H1 (cell line): ENCODE measurements at regions not wholly inside any gene's neighbourhood (a gene's known extent, or its start where the extent isn't known, plus 50 kb on each side); places are given as distances from the start of the nearest gene placed in this dataset.

Experiments used
- CTCF ChIA-PET: fragments of 300-600 bp; sonication (Branson Sonifier 250); formaldehyde crosslinking; loops from one replicate; lab custom pipeline; 2021; ENCODE audit not compliant: partially characterized antibody; lab: Charles Lee
- POLR2A ChIA-PET: fragments of 300-600 bp; sonication (Branson Sonifier 250); formaldehyde crosslinking; loops from one replicate; lab custom pipeline; 2021; ENCODE audit warnings: inconsistent platforms; ENCODE audit not compliant: partially characterized antibody; lab: Charles Lee
- DNase-seq, 2 experiments: peaks; one replicate each; pipeline versions ENCODE4 v3.0.0 to v3.0.0-alpha.2; 2010 to 2022; ENCODE audit warnings: low spot score in 2 of 2, low read depth in 1 of 2, mixed read lengths in 1 of 2
- FAIRE-seq: peaks from 2 replicates; lab custom pipeline; 2011; peaks lifted over from hg19 to GRCh38; lab: Jason Lieb, UNC
- H2AFZ ChIP-seq: 2 replicates; pipeline ENCODE4 v1.8.1; 2012; ENCODE audit warnings: low read length, inconsistent platforms
- H2AK5ac ChIP-seq: 2 replicates; pipeline ENCODE4 v1.6.1; 2013; ENCODE audit warnings: low read depth, low read length
- H2BK120ac ChIP-seq: replicated peaks from 2 replicates; pipeline ENCODE3; 2013; ENCODE audit warnings: low read depth, low read length, inconsistent platforms
- H2BK12ac ChIP-seq: 2 replicates; pipeline ENCODE4 v1.6.1; 2013; ENCODE audit warnings: low read depth, low read length
- H2BK15ac ChIP-seq: 2 replicates; pipeline ENCODE4 v1.6.1; 2013; ENCODE audit warnings: low read length
- H2BK20ac ChIP-seq: 2 replicates; pipeline ENCODE4 v1.6.1; 2013; ENCODE audit warnings: low read length
- H2BK5ac ChIP-seq: 2 replicates; pipeline ENCODE4 v1.6.1; 2013; ENCODE audit warnings: low read depth, low read length
- H3K14ac ChIP-seq: 2 replicates; pipeline ENCODE4 v1.6.1; 2013; ENCODE audit warnings: inconsistent platforms; ENCODE audit not compliant: insufficient read length
- H3K18ac ChIP-seq: 2 replicates; pipeline ENCODE4 v1.6.1; 2013; ENCODE audit warnings: low read length; ENCODE audit errors: extremely low read depth
- H3K23ac ChIP-seq: 2 replicates; pipeline ENCODE4 v1.6.1; 2013; ENCODE audit warnings: inconsistent platforms; ENCODE audit not compliant: insufficient read length
- H3K23me2 ChIP-seq: 2 replicates; pipeline ENCODE4 v1.6.1; 2013; ENCODE audit warnings: low read depth, low read length
- H3K27ac ChIP-seq: 2 replicates; pipeline ENCODE4 v1.6.1; 2011; ENCODE audit warnings: low read depth, low read length, inconsistent platforms
- H3K27me3 ChIP-seq, 4 experiments: replicated peaks in 1 of 4; 1 replicate in 1 of 4; 2 replicates in 3 of 4; pipeline versions ENCODE4 v1.6.1 to v1.8.1; 2011 to 2013; ENCODE audit warnings: low read length in 3 of 4, mild to moderate bottlenecking in 3 of 4, inconsistent platforms in 2 of 4, mixed read lengths in 2 of 4, moderate library complexity in 1 of 4; ENCODE audit not compliant: control insufficient read depth in 3 of 4, insufficient read depth in 3 of 4; ENCODE audit errors: extremely low read depth in 1 of 4
- H3K36me3 ChIP-seq, 4 experiments: 2 replicates each; pipeline versions ENCODE4 v1.6.1 to v1.8.1; 2011 to 2013; ENCODE audit warnings: mild to moderate bottlenecking in 4 of 4, low read length in 3 of 4, moderate library complexity in 2 of 4, control low read depth in 1 of 4, inconsistent platforms in 1 of 4; ENCODE audit not compliant: insufficient read depth in 4 of 4, control insufficient read depth in 2 of 4
- H3K4ac ChIP-seq: replicated peaks from 2 replicates; pipeline ENCODE3; 2013; ENCODE audit warnings: low read length, low read depth, mixed read lengths, inconsistent platforms; ENCODE audit not compliant: insufficient read length
- H3K4me1 ChIP-seq, 4 experiments: replicated peaks in 1 of 4; 1 replicate in 1 of 4; 2 replicates in 3 of 4; pipeline versions ENCODE4 v1.6.1 to v1.8.1; 2011 to 2013; ENCODE audit warnings: low read length in 3 of 4, inconsistent platforms in 2 of 4, mixed read lengths in 1 of 4; ENCODE audit not compliant: insufficient read depth in 4 of 4, control insufficient read depth in 3 of 4
- H3K4me2 ChIP-seq, 2 experiments: 2 replicates each; pipeline versions ENCODE4 v1.6.1 to v1.8.1; 2011 to 2013; ENCODE audit warnings: low read depth in 2 of 2, low read length in 2 of 2, control low read depth in 1 of 2, inconsistent platforms in 1 of 2, mild to moderate bottlenecking in 1 of 2; ENCODE audit not compliant: insufficient read depth in 1 of 2
- H3K4me3 ChIP-seq, 4 experiments: fragments of 200-600, 300-600 bp in 1 of 4; sonication (generic), shearing (Covaris generic), sonication (Bioruptor Twin) in 1 of 4; 2 replicates each; pipeline versions ENCODE4 v1.5.1 to v1.8.1; 2011 to 2016; ENCODE audit warnings: low read length in 4 of 4, low read depth in 3 of 4, control low read depth in 2 of 4, inconsistent platforms in 2 of 4, mild to moderate bottlenecking in 2 of 4, mixed read lengths in 1 of 4, moderate library complexity in 1 of 4; ENCODE audit not compliant: insufficient read depth in 2 of 4; ENCODE audit errors: extremely low read depth in 1 of 4
- H3K56ac ChIP-seq: replicated peaks from 2 replicates; pipeline ENCODE3; 2013; ENCODE audit warnings: low read depth, mild to moderate bottlenecking, mixed read lengths, low read length, inconsistent platforms; ENCODE audit not compliant: insufficient read length
- H3K79me1 ChIP-seq: 2 replicates; pipeline ENCODE4 v1.6.1; 2013; ENCODE audit warnings: low read depth, low read length, control low read depth
- H3K79me2 ChIP-seq, 2 experiments: 2 replicates each; pipeline versions ENCODE4 v1.6.1 to v1.8.1; 2012 to 2013; ENCODE audit warnings: low read length in 2 of 2, mild to moderate bottlenecking in 2 of 2, inconsistent platforms in 1 of 2; ENCODE audit not compliant: insufficient read depth in 2 of 2, control insufficient read depth in 1 of 2
- H3K9ac ChIP-seq, 4 experiments: replicated peaks in 1 of 4; 1 replicate in 1 of 4; 2 replicates in 3 of 4; pipeline versions ENCODE4 v1.6.1 to v1.8.1; 2011 to 2013; ENCODE audit warnings: low read depth in 3 of 4, low read length in 3 of 4, control low read depth in 2 of 4, mild to moderate bottlenecking in 2 of 4, moderate library complexity in 2 of 4, inconsistent platforms in 1 of 4; ENCODE audit errors: extremely low read depth in 1 of 4
- H3K9me3 ChIP-seq, 2 experiments: 2 replicates each; pipeline versions ENCODE4 v1.6.1 to v1.8.1; 2012 to 2013; ENCODE audit warnings: mild to moderate bottlenecking in 2 of 2, moderate library complexity in 2 of 2, control low read depth in 1 of 2, inconsistent platforms in 1 of 2, low read depth in 1 of 2, low read length in 1 of 2, mixed read lengths in 1 of 2; ENCODE audit not compliant: insufficient read depth in 2 of 2
- H4K20me1 ChIP-seq, 2 experiments: replicated peaks in 1 of 2; 2 replicates each; pipeline versions ENCODE3 to v1.8.1; 2011 to 2013; ENCODE audit warnings: inconsistent platforms in 2 of 2, low read length in 2 of 2, mild to moderate bottlenecking in 1 of 2; ENCODE audit not compliant: insufficient read depth in 2 of 2, control insufficient read depth in 1 of 2
- H4K5ac ChIP-seq: 2 replicates; pipeline ENCODE4 v1.6.1; 2013; ENCODE audit warnings: low read length, low read depth, mixed read lengths, inconsistent platforms; ENCODE audit not compliant: insufficient read length
- H4K8ac ChIP-seq: 2 replicates; pipeline ENCODE4 v1.8.0; 2013; ENCODE audit warnings: mild to moderate bottlenecking, moderate library complexity, low read length, inconsistent platforms; ENCODE audit not compliant: insufficient read depth; ENCODE audit errors: extremely low read depth
- H4K91ac ChIP-seq: replicated peaks from 2 replicates; pipeline ENCODE3; 2013; ENCODE audit warnings: low read length, mixed read lengths, inconsistent platforms; ENCODE audit not compliant: insufficient read length
- E2F6 ChIP-seq: IDR thresholded peaks from 2 replicates; pipeline ENCODE4 v1.6.1; 2012; ENCODE audit warnings: inconsistent platforms
- WGBS, 2 experiments: shearing (Covaris generic) in 1 of 2; methylation state at CpG; one replicate each; pipeline versions ENCODE4 v1.1.6 to v1.1.7; 2013 to 2015; ENCODE audit warnings: low lambda C conversion rate in 2 of 2, mixed read lengths in 2 of 2, inconsistent platforms in 1 of 2, low coverage in 1 of 2, missing lambda C conversion rate in 1 of 2; ENCODE audit not compliant: insufficient replicate concordance in 2 of 2, insufficient coverage in 1 of 2, insufficient read length in 1 of 2; ENCODE audit errors: extremely low coverage in 1 of 2, missing lambda C conversion rate in 1 of 2; 5-methylcytosine and 5-hydroxymethylcytosine counted together

GRCh38 chr18:47412924-47413323 is 161.5 kb upstream of the SKOR2 start:
- no peak overlapping the region for H3K23ac ChIP-seq
- no peak overlapping the region for H4K91ac ChIP-seq
- H2AK5ac ChIP-seq: no peak overlapping the region
- H3K56ac ChIP-seq: no peak overlapping the region
- H3K18ac ChIP-seq: no peak overlapping the region
- DNase-seq: no peak
- H4K5ac ChIP-seq: no peak overlapping the region
- H3K23me2 ChIP-seq: peaks cover 1% of the 10 kb centered on the region; the same call in 1 of the 2 replicates
- H2BK12ac ChIP-seq: no peak overlapping the region
- H3K36me3 ChIP-seq: no peaks in the 10 kb centered on the region
- no peaks in the 10 kb centered on the region for H3K9me3 ChIP-seq
- no peak for FAIRE-seq
- no peak overlapping the region for H3K4ac ChIP-seq
- H2BK20ac ChIP-seq: no peak overlapping the region
- no peak overlapping the region for H2AFZ ChIP-seq
- H3K14ac ChIP-seq: no peak overlapping the region
- no peak overlapping the region for H2BK15ac ChIP-seq
- H4K20me1 ChIP-seq: no peaks in the 10 kb centered on the region
- H3K9ac ChIP-seq: no peak overlapping the region
- peaks cover 0 to 4% (median 2%) of the 10 kb centered on the region in 4 experiments; a peak in 2 of 7 replicates for H3K4me1 ChIP-seq
- H3K79me2 ChIP-seq: no peaks in the 10 kb centered on the region
- WGBS, 2 experiments: 94% methylated on average over 1 of the region's 1 CpG; no CpG with 5 or more reads in 1 of the 2 experiments
- ChIA-PET POLR2A (no interaction called here), CTCF (interaction anchor here (5.5 kb wide), 1 partner anchor 16 kb away, joined by 28 read pairs; no protein-coding TSS in a partner anchor)
- H4K8ac ChIP-seq: no peak overlapping the region
- no peak overlapping the region for H3K27ac ChIP-seq
- H2BK5ac ChIP-seq: no peak overlapping the region
- no peaks in the 10 kb centered on the region for H3K79me1 ChIP-seq
- no peak overlapping the region for H2BK120ac ChIP-seq
- H3K4me3 ChIP-seq: no peak overlapping the region
- H3K4me2 ChIP-seq: no peak overlapping the region
- peaks cover 0 to 9% (median 7%) of the 10 kb centered on the region in 4 experiments; a peak in 4 of 7 replicates for H3K27me3 ChIP-seq
- TF ChIP-seq E2F6: no peak
